HG03103 (cell line): ENCODE measurements at regions not wholly inside any gene's neighbourhood (a gene's known extent, or its start where the extent isn't known, plus 50 kb on each side); places are given as distances from the start of the nearest gene placed in this dataset.

Experiments
- ATAC-seq: cut with Tn5 transposase; IDR thresholded peaks from one replicate; pipeline ENCODE4 v1.9.1; 2021; ENCODE audit warnings: low read depth; ENCODE audit not compliant: unreplicated experiment

GRCh38 chr6:12419631-12420272 lies 129.6 kb downstream of the EDN1 start:
- ATAC-seq = no peak

- no peak for ATAC-seq
These were observed 130.5 kb downstream of the EDN1 start for GRCh38 chr6:12420626-12421025.

GRCh38 chr6:12421596-12421995 lies 131.4 kb downstream of the EDN1 start:
- ATAC-seq = no peak

- no peak for ATAC-seq
These were observed 132.7 kb downstream of the EDN1 start for GRCh38 chr6:12422848-12423247.

GRCh38 chr6:12423832-12424231 lies 133.7 kb downstream of the EDN1 start:
- no peak for ATAC-seq

- no peak for ATAC-seq
These were observed 136.0 kb downstream of the EDN1 start for GRCh38 chr6:12426121-12426520.

GRCh38 chr6:12431023-12431422 lies 140.9 kb downstream of the EDN1 start:
- ATAC-seq = no peak

- ATAC-seq = no peak
These were observed 146.1 kb downstream of the EDN1 start for GRCh38 chr6:12436224-12436623.

GRCh38 chr6:12436683-12437082 lies 146.5 kb downstream of the EDN1 start:
- no peak for ATAC-seq

GRCh38 chr6:12439296-12439695 lies 149.1 kb downstream of the EDN1 start:
- no peak for ATAC-seq

- no peak for ATAC-seq
These were observed 150.8 kb downstream of the EDN1 start for GRCh38 chr6:12440981-12441380.

- ATAC-seq = no peak
These were observed 152.3 kb downstream of the EDN1 start for GRCh38 chr6:12442455-12442854.

- ATAC-seq = no peak
These were observed 156.2 kb downstream of the EDN1 start for GRCh38 chr6:12446394-12446793.

- ATAC-seq = no peak
These were observed 159.3 kb downstream of the EDN1 start for GRCh38 chr6:12449447-12449846.

GRCh38 chr6:12450467-12450866 lies 160.3 kb downstream of the EDN1 start:
- ATAC-seq = no peak

- ATAC-seq = no peak
These were observed 166.2 kb downstream of the EDN1 start for GRCh38 chr6:12456343-12456742.

GRCh38 chr6:12457094-12457493 lies 166.9 kb downstream of the EDN1 start:
- no peak for ATAC-seq

- no peak for ATAC-seq
These were observed 168.4 kb downstream of the EDN1 start for GRCh38 chr6:12458558-12458957.

- no peak for ATAC-seq
These were observed 169.9 kb downstream of the EDN1 start for GRCh38 chr6:12459945-12460661.

- ATAC-seq = no peak
These were observed 177.8 kb downstream of the EDN1 start for GRCh38 chr6:12467706-12468670.

GRCh38 chr6:12472601-12473038 lies 182.5 kb downstream of the EDN1 start:
- no peak for ATAC-seq
